Psoas muscle (tissue), 7 donors: ENCODE measurements at regions not wholly inside any gene's neighbourhood (a gene's known extent, or its start where the extent isn't known, plus 50 kb on each side); places are given as distances from the start of the nearest gene placed in this dataset.
"Not testable (repeated sequence)": the region's sequence is repeated elsewhere in the genome, so short reads cannot be mapped to it uniquely, and the experiment has no call there.

Source experiments
- ATAC-seq, 4 donors: fragments of 200-7000 bp; cut with Tn5 transposase; one replicate each; pipeline ENCODE4 v1.9.1; 2020; ENCODE audit warnings: moderate library complexity in 3 of 4, mild to moderate bottlenecking in 2 of 4
- DNase-seq, 2 donors: peaks; one replicate each; pipeline ENCODE4 v3.0.0-alpha.2; 2020
- H3K27ac ChIP-seq: fragments of 200-600 bp; one replicate; pipeline ENCODE4 v1.8.0; 2022
- H3K27me3 ChIP-seq, 3 donors: fragments of 200-600 bp in 1 of 3; one replicate each; pipeline versions ENCODE4 v1.6.1 to v1.8.0; 2013 to 2022; ENCODE audit warnings: low read length in 2 of 3, mild to moderate bottlenecking in 2 of 3, moderate library complexity in 1 of 3; ENCODE audit not compliant: insufficient read depth in 3 of 3
- H3K36me3 ChIP-seq, 2 donors: fragments of 200-600 bp in 1 of 2; one replicate each; pipeline versions ENCODE4 v1.6.1 to v1.8.0; 2013 to 2022; ENCODE audit warnings: low read depth in 1 of 2, mild to moderate bottlenecking in 1 of 2, moderate library complexity in 1 of 2; ENCODE audit not compliant: insufficient read depth in 1 of 2
- H3K4me1 ChIP-seq: fragments of 200-600 bp; one replicate; pipeline ENCODE4 v1.8.0; 2022
- H3K4me3 ChIP-seq: fragments of 200-600 bp; one replicate; pipeline ENCODE4 v1.8.0; 2022; ENCODE audit warnings: mild to moderate bottlenecking
- H3K9me3 ChIP-seq: fragments of 200-600 bp; one replicate; pipeline ENCODE4 v1.8.0; 2022
- WGBS, 3 donors: extraction: QIAGEN DNeasy Blood & Tissue Kit; methylation state at CpG; one replicate each; pipeline versions ENCODE4 v1.1.6 to v1.1.7; 2013; 5-methylcytosine and 5-hydroxymethylcytosine counted together
- intact Hi-C, 2 donors: fragments of 100-400 bp; cut with DNase I; formaldehyde crosslinking; loops; one replicate each; pipeline versions ENCODE4 v1.11.0 to v1.14.2; 2022
- TF ChIP-seq, protein P1 (sequence below): fragments of 200-600 bp; IDR thresholded peaks from one replicate; pipeline ENCODE4 v1.8.0; 2022; ENCODE audit warnings: antibody characterized with exemption
- donor health status: healthy with polysubstance abuse.
- donor health status: DM: no; HTN: no; CAD: no; lungs with moderate emphysema.
- donor health status: Bipolar disorder and iron deficiency.
- donor health status: healthy.
- donor health status: DM: yes; HTN: yes; CAD: no.
- donor health status: DM: no; HTN: no; CAD: no.
- donor health status: DM: yes; HTN: yes; CAD: no.

DNA sequence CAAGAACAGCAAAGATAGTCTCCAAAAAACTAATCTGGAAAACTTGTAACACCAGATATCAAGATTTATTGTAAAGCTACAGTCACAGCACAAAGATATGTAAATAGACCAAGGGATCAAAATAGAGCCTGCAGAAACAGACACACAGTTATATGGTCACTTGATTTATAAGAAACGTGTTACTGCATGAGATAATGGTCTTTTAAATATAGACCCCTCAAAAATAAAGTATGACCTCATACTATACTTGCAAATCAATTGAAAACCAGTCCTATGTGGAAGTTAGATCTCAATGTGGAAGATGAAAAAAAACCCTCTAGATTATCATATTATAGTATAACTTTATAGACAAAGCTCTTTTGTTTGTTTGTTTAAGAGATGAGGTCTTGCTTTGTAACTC lies 247.3 kb upstream of the CNR1 start:
- no peaks in the 10 kb centered on the region for H3K27me3 ChIP-seq
- H3K36me3 ChIP-seq: no peaks in the 10 kb centered on the region
- intact Hi-C loops: no loop called here
- no peak for DNase-seq
- WGBS, 3 donors: 20 to 39% (median 26%) methylated on average over 1 of the region's 1 CpG
- ATAC-seq: no peak
- no peaks in the 10 kb centered on the region for H3K9me3 ChIP-seq
- H3K4me3 ChIP-seq: no peak overlapping the region
- H3K27ac ChIP-seq: no peak overlapping the region
- TF ChIP-seq, protein P1, sequence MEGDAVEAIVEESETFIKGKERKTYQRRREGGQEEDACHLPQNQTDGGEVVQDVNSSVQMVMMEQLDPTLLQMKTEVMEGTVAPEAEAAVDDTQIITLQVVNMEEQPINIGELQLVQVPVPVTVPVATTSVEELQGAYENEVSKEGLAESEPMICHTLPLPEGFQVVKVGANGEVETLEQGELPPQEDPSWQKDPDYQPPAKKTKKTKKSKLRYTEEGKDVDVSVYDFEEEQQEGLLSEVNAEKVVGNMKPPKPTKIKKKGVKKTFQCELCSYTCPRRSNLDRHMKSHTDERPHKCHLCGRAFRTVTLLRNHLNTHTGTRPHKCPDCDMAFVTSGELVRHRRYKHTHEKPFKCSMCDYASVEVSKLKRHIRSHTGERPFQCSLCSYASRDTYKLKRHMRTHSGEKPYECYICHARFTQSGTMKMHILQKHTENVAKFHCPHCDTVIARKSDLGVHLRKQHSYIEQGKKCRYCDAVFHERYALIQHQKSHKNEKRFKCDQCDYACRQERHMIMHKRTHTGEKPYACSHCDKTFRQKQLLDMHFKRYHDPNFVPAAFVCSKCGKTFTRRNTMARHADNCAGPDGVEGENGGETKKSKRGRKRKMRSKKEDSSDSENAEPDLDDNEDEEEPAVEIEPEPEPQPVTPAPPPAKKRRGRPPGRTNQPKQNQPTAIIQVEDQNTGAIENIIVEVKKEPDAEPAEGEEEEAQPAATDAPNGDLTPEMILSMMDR: no peak
- H3K4me1 ChIP-seq: no peaks in the 10 kb centered on the region

- H3K9me3 ChIP-seq, intact Hi-C loops, H3K27ac ChIP-seq, DNase-seq, ATAC-seq, H3K36me3 ChIP-seq, H3K4me3 ChIP-seq, H3K27me3 ChIP-seq, H3K4me1 ChIP-seq: not testable (repeated sequence)
- 74 to 86% (median 82%) methylated on average over 3 to 4 of the region's 4 CpGs for WGBS, 3 donors
Measured at GRCh38 chr6:88408355-88408754, 242.2 kb upstream of the CNR1 start.

DNA sequence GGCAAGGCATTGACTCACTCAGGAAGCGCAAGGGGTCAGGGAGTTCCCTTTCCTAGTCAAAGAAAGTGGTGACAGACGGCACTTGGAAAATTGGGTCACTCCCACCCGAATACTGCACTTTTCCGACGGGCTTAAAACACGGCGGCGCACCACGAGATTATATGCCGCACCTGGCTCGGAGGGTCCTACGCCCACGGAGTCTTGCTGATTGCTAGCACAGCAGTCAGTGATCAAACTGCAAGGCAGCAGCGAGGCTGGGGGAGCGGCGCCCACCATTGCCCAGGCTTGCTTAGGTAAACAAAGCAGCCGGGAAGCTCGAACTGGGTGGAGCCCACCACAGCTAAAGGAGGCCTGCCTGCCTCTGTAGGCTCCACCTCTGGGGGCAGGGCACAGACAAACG lies 240.5 kb upstream of the CNR1 start:
- H3K4me1 ChIP-seq, DNase-seq, ATAC-seq, H3K4me3 ChIP-seq, H3K9me3 ChIP-seq, H3K27me3 ChIP-seq, intact Hi-C loops, H3K27ac ChIP-seq, H3K36me3 ChIP-seq: not testable (repeated sequence)
- WGBS, 3 donors: 78 to 85% (median 81%) methylated on average over 19 of the region's 19 CpGs

- no peak overlapping the region for H3K27ac ChIP-seq
- no peaks in the 10 kb centered on the region for H3K36me3 ChIP-seq
- no peak for DNase-seq
- 75 to 83% (median 80%) methylated on average over 1 of the region's 1 CpG for WGBS, 3 donors
- H3K4me3 ChIP-seq: no peak overlapping the region
- H3K4me1 ChIP-seq: no peaks in the 10 kb centered on the region
- ATAC-seq: no peak
- H3K27me3 ChIP-seq: no peaks in the 10 kb centered on the region
- intact Hi-C loops: no loop called here
- H3K9me3 ChIP-seq: no peaks in the 10 kb centered on the region
- TF ChIP-seq, protein P1: no peak
Measured at GRCh38 chr6:88403486-88403885, 237.3 kb upstream of the CNR1 start.

DNA sequence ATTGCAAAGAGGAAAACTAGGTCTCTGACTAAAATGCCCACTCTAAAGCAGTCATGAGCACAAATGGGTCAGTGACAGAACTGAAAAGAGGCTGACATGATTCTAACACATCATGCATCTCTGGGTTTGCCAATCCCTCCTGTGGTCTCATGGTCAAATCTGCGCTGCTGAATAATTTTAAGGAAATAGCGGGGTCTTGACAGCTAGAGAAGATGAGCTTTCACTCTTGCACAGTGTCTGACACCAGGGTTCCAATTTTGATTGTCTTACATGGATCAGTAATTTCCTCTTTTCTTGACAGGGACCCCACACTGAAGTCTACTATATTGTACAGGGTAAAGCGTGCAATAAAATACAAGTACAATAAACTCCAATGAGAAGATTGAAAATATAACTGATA lies 236.8 kb upstream of the CNR1 start:
- Histone ChIP-seq H3K9me3 (no peaks in the 10 kb centered on the region), H3K4me1 (no peaks in the 10 kb centered on the region), H3K36me3 (no peaks in the 10 kb centered on the region), H3K4me3 (no peak overlapping the region), H3K27me3 (no peaks in the 10 kb centered on the region), H3K27ac (no peak overlapping the region)
- intact Hi-C loops: no loop called here
- DNase-seq (no peak), ATAC-seq (no peak)
- TF ChIP-seq, protein P1: no peak
- WGBS, 3 donors: 94 to 97% (median 96%) methylated on average over 3 of the region's 3 CpGs

DNA sequence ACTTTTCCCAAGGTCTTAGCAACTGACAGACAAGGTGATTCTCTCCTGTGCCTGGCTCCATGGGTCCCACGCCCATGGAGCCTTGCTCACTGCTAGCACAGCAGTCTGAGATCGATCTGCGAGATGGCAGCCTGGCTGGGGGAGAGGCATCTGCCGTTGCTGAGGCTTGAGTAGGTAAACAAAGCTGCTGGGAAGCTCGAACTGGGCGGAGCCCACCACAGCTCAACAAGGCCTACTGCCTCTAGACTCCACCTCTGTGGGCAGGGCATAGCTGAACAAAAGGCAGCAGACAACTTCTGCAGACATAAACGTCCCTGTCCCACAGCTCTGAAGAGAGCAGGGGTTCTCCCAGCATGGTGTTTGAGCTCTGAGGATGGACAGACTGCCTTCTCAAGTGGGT lies 224.9 kb upstream of the CNR1 start:
- ATAC-seq, H3K36me3 ChIP-seq, H3K27ac ChIP-seq, H3K27me3 ChIP-seq, H3K4me3 ChIP-seq, H3K9me3 ChIP-seq, DNase-seq, H3K4me1 ChIP-seq, intact Hi-C loops: not testable (repeated sequence)
- WGBS, 3 donors: 66 to 73% (median 73%) methylated on average over 7 of the region's 7 CpGs
